ENCODE measurements at regions not wholly inside any gene's neighbourhood (a gene's known extent, or its start where the extent isn't known, plus 50 kb on each side); places are given as distances from the start of the nearest gene placed in this dataset.

DNA sequence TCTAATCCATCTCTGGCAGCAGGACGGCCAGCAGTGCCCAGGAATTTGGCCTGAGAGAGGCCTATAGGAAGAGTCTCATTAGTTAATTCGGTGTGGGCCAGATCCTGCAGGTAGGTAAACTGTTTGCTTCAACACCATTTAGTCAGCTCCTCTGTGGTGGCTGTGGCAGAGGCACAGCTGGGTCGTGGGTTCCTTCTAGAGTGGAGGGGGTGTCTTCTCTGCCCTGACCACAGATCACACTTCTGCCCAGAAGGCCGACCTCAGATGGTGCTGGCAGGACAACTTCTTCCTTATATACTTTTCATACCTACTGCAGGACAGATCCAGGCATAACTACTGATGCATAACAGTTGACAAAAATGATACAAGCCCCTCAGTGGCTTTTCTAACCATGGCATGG is 281.4 kb downstream of the RPS6KC1 start:
- TF ChIP-seq, protein P1, sequence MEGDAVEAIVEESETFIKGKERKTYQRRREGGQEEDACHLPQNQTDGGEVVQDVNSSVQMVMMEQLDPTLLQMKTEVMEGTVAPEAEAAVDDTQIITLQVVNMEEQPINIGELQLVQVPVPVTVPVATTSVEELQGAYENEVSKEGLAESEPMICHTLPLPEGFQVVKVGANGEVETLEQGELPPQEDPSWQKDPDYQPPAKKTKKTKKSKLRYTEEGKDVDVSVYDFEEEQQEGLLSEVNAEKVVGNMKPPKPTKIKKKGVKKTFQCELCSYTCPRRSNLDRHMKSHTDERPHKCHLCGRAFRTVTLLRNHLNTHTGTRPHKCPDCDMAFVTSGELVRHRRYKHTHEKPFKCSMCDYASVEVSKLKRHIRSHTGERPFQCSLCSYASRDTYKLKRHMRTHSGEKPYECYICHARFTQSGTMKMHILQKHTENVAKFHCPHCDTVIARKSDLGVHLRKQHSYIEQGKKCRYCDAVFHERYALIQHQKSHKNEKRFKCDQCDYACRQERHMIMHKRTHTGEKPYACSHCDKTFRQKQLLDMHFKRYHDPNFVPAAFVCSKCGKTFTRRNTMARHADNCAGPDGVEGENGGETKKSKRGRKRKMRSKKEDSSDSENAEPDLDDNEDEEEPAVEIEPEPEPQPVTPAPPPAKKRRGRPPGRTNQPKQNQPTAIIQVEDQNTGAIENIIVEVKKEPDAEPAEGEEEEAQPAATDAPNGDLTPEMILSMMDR (IDR thresholded peaks at IDR 0.05): no peak
- no peak for TF ChIP-seq POLR2A (IDR thresholded peaks at IDR 0.05)
